Activated naive CD4-positive, alpha-beta T cell treated with anti-CD3 and anti-CD28 coated beads, Interleukin-2, amount 50 U/mL, for 72 hours (primary cell): ENCODE measurements at regions not wholly inside any gene's neighbourhood (a gene's known extent, or its start where the extent isn't known, plus 50 kb on each side); places are given as distances from the start of the nearest gene placed in this dataset.

Experiments used
- ATAC-seq, 2 donors: fragments of 150-1000 bp; cut with Tn5 transposase; 2 replicates each; pipeline ENCODE4 v1.10.0; 2021; ENCODE audit warnings: mild to moderate bottlenecking in 2 of 2, moderate library complexity in 2 of 2
- DNase-seq, 2 donors: peaks; one replicate each; pipeline ENCODE4 v3.0.0; 2021 to 2022; ENCODE audit warnings: low spot score in 2 of 2
- H3K27ac Mint-ChIP-seq, 2 donors: one replicate each; pipeline ENCODE4 v1.8.0; 2022; ENCODE audit warnings: mild to moderate bottlenecking in 2 of 2, mixed read lengths in 2 of 2
- H3K36me3 Mint-ChIP-seq, 2 donors: one replicate each; pipeline ENCODE4 v1.8.0; 2022; ENCODE audit warnings: mixed read lengths in 2 of 2
- H3K9me3 Mint-ChIP-seq, 2 donors: one replicate each; pipeline ENCODE4 v1.8.0; 2022; ENCODE audit warnings: mixed read lengths in 2 of 2

GRCh38 chr5:74254257-74254656 is 386.3 kb downstream of the ENC1 start:
- DNase-seq, result no peak
- no peak for ATAC-seq
- Mint-ChIP-seq H3K36me3 (no peaks in the 10 kb centered on the region), H3K27ac (no peak overlapping the region), H3K9me3 (no peaks in the 10 kb centered on the region)

DNA sequence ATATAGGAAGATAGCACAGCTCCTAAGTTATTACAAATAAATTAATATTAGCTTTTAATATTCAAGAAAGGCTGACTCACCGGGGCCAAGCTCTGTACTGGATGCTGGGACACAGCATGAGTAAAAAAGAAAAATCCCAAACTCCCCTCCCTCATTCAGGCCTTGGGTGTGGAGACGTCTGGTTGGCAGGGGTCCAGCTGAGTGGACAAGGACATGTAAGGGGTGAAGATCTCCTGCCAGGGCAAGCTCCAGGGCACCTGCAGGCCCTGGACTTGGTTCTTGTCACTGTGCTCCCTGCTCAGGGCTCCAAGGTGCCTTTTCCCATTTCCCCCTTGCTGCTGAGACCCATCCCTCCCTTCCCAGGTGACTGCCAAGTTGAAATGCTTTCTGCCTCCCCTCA is 388.5 kb downstream of the ENC1 start:
- no peaks in the 10 kb centered on the region for H3K9me3 Mint-ChIP-seq
- no peak overlapping the region for H3K27ac Mint-ChIP-seq
- ATAC-seq (no peak), DNase-seq (no peak)
- no peaks in the 10 kb centered on the region for H3K36me3 Mint-ChIP-seq

DNA sequence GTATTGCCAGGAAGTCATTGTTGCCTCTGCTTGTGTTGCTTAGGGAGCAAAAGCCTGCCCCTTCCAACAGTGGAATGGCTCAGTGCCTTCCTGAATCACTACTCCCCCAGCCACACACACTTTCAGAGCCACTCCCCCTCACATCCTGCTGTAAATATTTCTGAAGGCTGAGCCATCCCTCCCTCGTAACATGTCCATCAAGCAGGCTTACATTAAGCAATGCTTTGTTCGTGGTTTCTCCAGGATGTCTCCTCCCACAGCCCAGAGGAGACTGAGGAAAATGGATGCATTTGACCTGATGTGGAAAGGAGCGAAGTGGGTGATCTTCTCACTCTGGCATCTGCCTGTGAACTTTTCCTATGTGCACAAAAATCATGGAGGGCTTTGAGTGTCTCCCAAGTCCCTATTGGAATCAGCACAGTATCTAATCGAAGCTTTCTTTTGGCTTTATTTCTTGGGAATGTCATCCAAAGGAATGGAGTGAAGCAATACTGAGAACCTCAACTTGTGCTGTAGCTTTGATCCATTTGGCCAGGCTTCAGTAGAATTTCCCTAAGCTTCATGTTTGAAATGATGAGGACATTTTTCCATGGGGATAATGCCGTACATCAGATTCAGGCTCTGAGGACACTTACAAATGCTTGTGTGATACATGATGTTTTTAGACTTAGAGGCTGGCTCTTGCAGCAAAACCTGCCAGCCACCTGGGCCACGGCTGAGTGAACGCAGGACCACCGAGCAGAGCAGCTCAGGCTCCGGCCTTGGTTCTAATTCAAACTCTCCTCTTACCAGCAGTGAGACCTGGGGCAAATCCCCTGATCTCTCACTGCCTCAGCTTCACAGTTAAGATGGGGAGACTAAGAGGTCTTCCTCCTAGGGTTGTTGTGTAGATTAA is 389.1 kb downstream of the ENC1 start:
- no peak for DNase-seq
- no peak for ATAC-seq
- no peaks in the 10 kb centered on the region for H3K36me3 Mint-ChIP-seq
- no peak overlapping the region for H3K27ac Mint-ChIP-seq
- H3K9me3 Mint-ChIP-seq, result no peaks in the 10 kb centered on the region

- no peak for ATAC-seq
Observed at GRCh38 chr5:74250304-74251102, 390.0 kb downstream of the ENC1 start.

GRCh38 chr5:74248576-74248975 is 392.0 kb downstream of the ENC1 start:
- Mint-ChIP-seq H3K36me3 (no peaks in the 10 kb centered on the region), H3K9me3 (no peaks in the 10 kb centered on the region), H3K27ac (no peak overlapping the region)
- ATAC-seq (no peak), DNase-seq (no peak)

More at GRCh38 chr5:74250304-74251102, 390.0 kb downstream of the ENC1 start:
- Mint-ChIP-seq H3K27ac (no peak overlapping the region), H3K9me3 (no peaks in the 10 kb centered on the region), H3K36me3 (no peaks in the 10 kb centered on the region)
- no peak for DNase-seq

DNA sequence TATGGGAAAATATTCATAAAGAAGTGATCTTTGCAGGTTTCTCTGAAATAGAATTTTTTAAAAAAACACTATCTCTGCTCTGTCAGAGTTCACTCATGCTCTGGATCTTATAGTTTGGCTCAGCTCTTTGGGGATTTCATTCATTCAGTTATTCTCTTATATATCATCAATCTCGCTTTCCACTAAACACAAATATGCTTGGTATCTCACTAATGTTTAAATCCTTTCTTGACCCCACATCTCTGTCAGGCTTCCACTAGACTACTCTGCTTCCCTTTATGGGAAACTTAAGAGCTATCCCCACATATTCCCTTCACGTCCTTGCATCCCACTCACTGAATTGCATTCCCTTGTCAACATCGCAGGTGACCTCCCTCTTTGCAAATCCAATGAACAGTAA is 396.1 kb downstream of the ENC1 start:
- no peak overlapping the region for H3K27ac Mint-ChIP-seq
- no peaks in the 10 kb centered on the region for H3K36me3 Mint-ChIP-seq
- DNase-seq (no peak), ATAC-seq (no peak)
- H3K9me3 Mint-ChIP-seq, result no peaks in the 10 kb centered on the region

GRCh38 chr5:74243634-74244033 is 396.9 kb downstream of the ENC1 start:
- Mint-ChIP-seq H3K27ac (no peak overlapping the region), H3K9me3 (no peaks in the 10 kb centered on the region), H3K36me3 (no peaks in the 10 kb centered on the region)
- DNase-seq (no peak), ATAC-seq (no peak)

DNA sequence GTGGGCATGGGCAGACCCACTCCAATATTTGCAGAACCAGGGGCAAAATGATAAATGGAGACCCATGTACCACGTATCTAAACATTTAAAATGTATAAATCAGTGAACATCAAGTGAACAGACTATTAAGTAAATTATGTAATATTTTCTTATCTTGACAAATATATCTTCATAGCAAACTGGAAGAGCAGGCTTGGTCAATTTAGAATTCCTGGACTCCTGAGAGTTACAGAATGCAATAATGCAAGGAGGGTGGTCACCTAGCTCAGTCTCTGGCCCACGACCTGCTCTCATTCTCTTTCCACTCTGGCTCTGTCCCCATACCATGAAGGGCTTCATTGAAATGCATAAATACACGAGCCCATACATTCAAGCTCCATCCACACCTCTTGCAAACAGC is 398.0 kb downstream of the ENC1 start:
- Mint-ChIP-seq H3K27ac (no peak overlapping the region), H3K36me3 (no peaks in the 10 kb centered on the region), H3K9me3 (no peaks in the 10 kb centered on the region)
- ATAC-seq, result no peak
- DNase-seq, result no peak

DNA sequence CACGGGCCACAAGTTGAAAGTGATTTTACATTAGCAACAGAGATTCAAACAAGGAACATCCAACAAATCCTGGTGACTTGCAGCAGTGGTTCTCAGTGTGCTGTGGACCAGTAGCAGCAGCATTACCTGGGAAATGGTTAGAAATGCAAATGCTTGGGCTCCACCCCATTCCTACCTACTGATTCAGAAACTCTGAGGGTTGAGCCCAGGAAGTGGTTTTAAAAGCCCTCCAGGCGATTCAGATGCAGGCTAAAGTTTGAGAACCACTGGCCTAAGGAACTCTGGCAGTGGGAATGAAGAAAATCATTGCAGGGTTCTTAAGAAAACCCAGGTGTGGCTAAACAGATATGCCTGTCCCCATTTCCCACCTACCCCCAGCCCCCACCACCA is 398.8 kb downstream of the ENC1 start:
- ATAC-seq, result no peak
- H3K27ac Mint-ChIP-seq, result no peak overlapping the region
- no peak for DNase-seq
- no peaks in the 10 kb centered on the region for H3K9me3 Mint-ChIP-seq
- no peaks in the 10 kb centered on the region for H3K36me3 Mint-ChIP-seq

- Mint-ChIP-seq H3K9me3 (no peaks in the 10 kb centered on the region), H3K27ac (no peak overlapping the region), H3K36me3 (no peaks in the 10 kb centered on the region)
- no peak for DNase-seq
- peak; percentile 29 to 93 for ATAC-seq
Observed at GRCh38 chr5:74240783-74241750, 399.5 kb downstream of the ENC1 start.

DNA sequence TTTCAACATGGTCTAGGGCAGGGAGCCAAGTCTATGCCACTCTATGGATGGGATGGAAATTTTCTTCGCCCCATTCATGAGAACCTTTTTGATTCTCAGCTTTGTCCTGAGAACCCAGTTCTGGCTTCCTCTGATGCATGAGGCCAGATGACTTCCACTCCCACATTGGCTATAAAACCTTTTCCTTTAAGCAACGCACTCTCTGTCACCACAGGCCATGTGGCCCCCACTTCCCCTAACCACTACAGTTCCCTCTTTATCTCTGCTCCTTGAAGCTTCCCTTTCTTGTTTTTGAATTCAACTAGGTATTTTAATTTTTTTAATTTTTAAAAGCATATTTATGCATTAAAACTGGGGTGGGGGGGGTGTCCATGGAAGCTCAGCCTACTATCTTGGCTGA is 401.3 kb downstream of the ENC1 start:
- Mint-ChIP-seq H3K9me3 (no peaks in the 10 kb centered on the region), H3K36me3 (no peaks in the 10 kb centered on the region), H3K27ac (no peak overlapping the region)
- DNase-seq (no peak), ATAC-seq (no peak)

DNA sequence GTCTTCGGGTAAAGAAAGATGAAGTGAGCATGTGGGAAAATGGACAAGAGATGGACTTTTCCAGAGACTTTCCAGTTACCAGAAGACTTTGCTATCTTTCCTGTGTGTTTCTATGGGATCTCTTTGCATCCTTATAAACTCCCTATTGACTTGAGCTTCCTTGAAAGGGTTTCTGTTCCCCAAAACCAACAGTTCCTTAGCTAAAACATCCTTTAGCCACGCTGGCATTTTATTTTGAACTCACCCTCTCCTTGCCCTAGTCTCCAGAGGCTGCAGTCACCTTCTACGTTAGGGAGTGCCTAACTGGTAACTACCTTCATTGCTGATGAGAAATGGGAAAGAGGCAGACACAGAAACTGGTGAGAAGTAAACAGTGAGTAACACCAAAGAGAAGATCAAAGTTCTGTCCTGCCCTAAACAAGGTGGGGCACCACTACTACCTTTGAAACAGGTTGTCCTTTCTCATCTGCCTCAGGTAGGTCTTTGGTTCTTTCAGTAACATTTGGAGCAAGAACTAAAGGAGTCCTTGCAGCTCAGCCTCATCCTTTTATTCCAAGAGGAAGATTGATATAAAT is 402.9 kb downstream of the ENC1 start:
- Mint-ChIP-seq H3K36me3 (no peaks in the 10 kb centered on the region), H3K27ac (no peak overlapping the region), H3K9me3 (peaks cover 0 to 3% of the 10 kb centered on the region in 2 donors)
- DNase-seq (no peak), ATAC-seq (no peak)

DNA sequence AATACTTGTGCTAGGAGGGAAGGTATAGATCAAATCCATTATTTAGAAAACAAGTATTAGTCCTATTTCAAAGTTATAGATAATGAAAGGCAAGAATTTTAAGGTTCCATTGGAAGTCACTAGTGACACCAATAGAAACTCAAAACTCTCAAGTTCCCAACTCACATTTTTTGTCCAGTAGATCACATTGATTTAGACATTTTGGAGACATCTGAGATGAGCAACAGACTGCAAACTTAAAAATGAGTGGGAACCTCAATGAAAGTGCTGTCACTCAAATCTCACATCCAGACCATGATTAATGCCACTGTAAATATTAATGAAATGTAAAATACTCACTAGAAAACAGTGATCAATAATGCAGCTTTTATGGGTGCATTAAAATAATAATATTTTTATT is 405.0 kb downstream of the ENC1 start:
- ATAC-seq, result no peak
- DNase-seq, result no peak
- Mint-ChIP-seq H3K27ac (no peak overlapping the region), H3K9me3 (peaks cover 0 to 3% of the 10 kb centered on the region in 2 donors), H3K36me3 (no peaks in the 10 kb centered on the region)

DNA sequence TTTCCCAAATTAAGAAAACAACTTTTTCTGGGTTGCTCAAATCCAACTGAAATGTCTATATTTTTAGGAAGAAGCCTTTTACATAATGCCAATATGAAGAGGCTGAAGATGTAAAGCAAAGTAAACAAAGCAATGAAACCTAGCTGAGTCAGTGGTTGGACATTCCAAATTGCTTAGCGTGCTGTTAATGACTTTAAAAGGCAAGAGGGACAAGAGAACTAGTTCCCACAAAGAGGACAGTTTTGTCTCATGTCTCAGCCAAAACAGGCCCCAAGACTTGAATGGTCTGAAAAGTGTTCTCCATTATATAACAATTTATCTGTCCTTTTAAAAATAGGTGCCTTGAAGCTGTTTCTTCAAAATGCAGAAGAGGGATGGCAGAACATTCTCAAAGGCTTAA is 407.0 kb downstream of the ENC1 start:
- H3K36me3 Mint-ChIP-seq, result no peaks in the 10 kb centered on the region
- DNase-seq (no peak), ATAC-seq (no peak)
- H3K27ac Mint-ChIP-seq, result no peak overlapping the region
- peaks cover 4 to 6% of the 10 kb centered on the region in 2 donors for H3K9me3 Mint-ChIP-seq

GRCh38 chr5:74233091-74233490 is 407.4 kb downstream of the ENC1 start:
- H3K27ac Mint-ChIP-seq, result no peak overlapping the region

GRCh38 chr5:74232276-74232675 is 408.3 kb downstream of the ENC1 start:
- ATAC-seq, result peak; percentile 87 to 92
- H3K9me3 Mint-ChIP-seq, result peaks cover 4 to 6% of the 10 kb centered on the region in 2 donors
- H3K27ac Mint-ChIP-seq, result no peak overlapping the region

More at GRCh38 chr5:74233091-74233490, 407.4 kb downstream of the ENC1 start:
- ATAC-seq (no peak), DNase-seq (no peak)
- H3K9me3 Mint-ChIP-seq, result peaks cover 4 to 6% of the 10 kb centered on the region in 2 donors
- H3K36me3 Mint-ChIP-seq, result no peaks in the 10 kb centered on the region

More at GRCh38 chr5:74232276-74232675, 408.3 kb downstream of the ENC1 start:
- no peaks in the 10 kb centered on the region for H3K36me3 Mint-ChIP-seq
- DNase-seq, result peak in 1 of 2 donors; percentile 7
